ENCODE measurements at regions not wholly inside any gene's neighbourhood (a gene's known extent, or its start where the extent isn't known, plus 50 kb on each side); places are given as distances from the start of the nearest gene placed in this dataset.
A peak's percentile ranks its signal among the peaks of the same experiment; 100 is the strongest.

DNA sequence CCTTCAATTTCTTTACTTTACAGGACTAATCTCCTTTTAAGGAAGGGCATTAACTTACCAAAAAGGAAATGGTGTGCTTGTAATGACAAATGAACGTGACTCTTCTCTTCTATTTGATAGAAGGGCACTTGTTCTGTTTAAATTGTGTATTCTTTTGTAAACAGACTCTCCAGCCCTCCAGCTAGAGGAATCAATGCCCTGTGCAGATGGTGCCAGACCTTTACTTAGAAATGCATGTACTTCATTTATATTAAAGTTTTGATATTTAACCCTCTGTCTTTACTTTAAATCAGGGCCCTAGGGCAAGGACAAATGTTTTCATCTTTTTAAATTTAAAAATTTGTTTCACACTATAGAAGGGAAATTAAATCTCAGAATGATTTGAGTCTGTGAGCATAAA is 355.1 kb downstream of the GBE1 start:
- Histone ChIP-seq H3K4me3 (ENCODE audit: low read length) (no peak overlapping the region), H3K9me3 (ENCODE audit: control insufficient read depth, low read length) (no peaks in the 10 kb centered on the region), H3K4me1 (ENCODE audit: control insufficient read depth, insufficient read depth, low read length) (no peaks in the 10 kb centered on the region), H3K27ac (ENCODE audit: low read length) (no peak overlapping the region), H3K27me3 (ENCODE audit: control insufficient read depth, insufficient read depth) (no peaks in the 10 kb centered on the region)
- intact Hi-C loops (cut with DNase I) = no loop called here
- WGBS = 27% methylated on average over 1 of the region's 1 CpG
- DNase-seq (no peak), ATAC-seq (no peak)

DNA sequence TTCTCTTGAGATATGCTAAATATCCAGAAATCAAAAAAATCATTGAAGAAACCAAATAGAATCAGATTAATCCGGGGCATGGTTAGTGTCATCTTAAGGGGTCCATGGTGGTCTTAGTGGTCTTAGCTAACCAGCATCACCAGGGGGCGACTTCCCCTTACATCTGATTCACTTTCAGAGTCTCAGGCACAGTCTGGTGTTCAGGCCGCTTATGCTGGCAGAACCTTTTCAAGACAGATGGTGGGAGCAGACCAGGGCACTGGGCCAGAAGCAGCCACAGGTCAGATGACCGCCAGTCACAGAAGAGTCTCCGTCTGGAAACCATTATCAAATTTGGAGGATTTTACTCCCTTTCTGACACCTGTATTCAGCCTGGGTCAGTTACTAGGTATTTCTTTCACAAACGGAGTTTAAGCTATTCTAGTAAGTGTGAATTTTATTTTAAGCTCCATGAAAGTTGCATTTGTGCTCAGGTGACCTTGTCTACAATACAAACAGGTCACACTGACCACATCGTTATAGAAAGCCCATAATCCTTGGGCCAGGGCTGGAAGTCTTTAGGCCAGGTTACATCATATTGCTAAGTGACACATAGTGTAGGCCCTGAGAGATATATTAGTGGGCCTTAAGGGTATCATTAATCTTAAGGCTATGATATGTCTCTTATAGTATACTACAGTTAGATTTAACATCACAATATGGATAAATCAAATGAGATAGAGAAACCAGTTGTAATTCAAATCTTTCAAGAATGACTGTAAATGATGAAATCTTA is 365.5 kb downstream of the GBE1 start:
- intact Hi-C loops (cut with DNase I) = no loop called here
- Histone ChIP-seq H3K27ac (ENCODE audit: low read length) (no peak overlapping the region), H3K4me1 (ENCODE audit: control insufficient read depth, insufficient read depth, low read length) (no peaks in the 10 kb centered on the region), H3K9me3 (ENCODE audit: control insufficient read depth, low read length) (no peaks in the 10 kb centered on the region), H3K4me3 (ENCODE audit: low read length) (no peak overlapping the region), H3K27me3 (ENCODE audit: control insufficient read depth, insufficient read depth) (no peaks in the 10 kb centered on the region)
- DNase-seq = peak in 1 of 3 donors; percentile 20
- 60% methylated on average over 7 of the region's 7 CpGs for WGBS
- ATAC-seq = no peak

DNA sequence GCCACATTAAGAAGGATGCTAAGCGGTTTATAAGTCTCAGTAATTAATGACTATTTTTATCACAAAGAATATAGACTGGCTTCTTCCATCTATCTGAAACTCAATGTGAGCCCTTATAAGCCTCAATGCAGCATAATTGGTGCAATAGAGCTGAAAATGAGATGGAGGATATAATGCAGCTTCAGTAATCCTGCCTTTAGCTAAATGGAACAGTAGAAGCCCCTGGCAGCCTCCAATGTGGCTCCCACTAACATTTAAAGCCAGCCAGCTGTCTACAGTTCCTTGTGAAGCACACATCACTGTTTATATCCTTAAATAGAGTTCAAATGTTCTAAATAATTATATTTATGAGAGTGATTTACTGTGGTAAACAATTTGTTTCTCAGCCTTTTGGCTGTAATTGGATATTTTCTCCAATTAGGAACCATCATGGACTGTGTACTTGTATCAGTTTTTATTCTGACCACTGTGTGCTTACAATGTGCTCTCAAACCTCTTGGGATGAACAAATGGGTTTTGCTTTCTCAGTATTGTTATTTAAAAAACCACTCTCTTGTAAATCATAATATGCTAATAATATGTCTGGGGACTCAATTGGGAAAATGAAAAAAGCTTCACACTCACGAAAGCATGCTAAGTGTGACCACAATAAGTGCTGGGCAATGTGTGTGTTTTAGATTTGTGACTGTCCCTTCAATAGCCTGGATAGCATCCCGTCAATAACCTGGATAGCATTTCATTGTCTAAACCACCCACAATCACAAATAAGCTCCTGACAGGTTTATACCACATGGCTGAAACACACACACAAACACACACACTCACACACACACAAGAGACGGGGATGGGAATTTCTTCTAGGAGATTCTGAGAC is 366.6 kb downstream of the GBE1 start:
- intact Hi-C loops (cut with DNase I) = no loop called here
- no peak for DNase-seq
- 81% methylated on average over 4 of the region's 4 CpGs for WGBS
- no peak for ATAC-seq
- H3K4me3 ChIP-seq (ENCODE audit: low read length) = no peak overlapping the region
- H3K27me3 ChIP-seq (ENCODE audit: control insufficient read depth, insufficient read depth) = no peaks in the 10 kb centered on the region
- no peaks in the 10 kb centered on the region for H3K4me1 ChIP-seq (ENCODE audit: control insufficient read depth, insufficient read depth, low read length)
- H3K9me3 ChIP-seq (ENCODE audit: control insufficient read depth, low read length) = no peaks in the 10 kb centered on the region
- no peak overlapping the region for H3K27ac ChIP-seq (ENCODE audit: low read length)

DNA sequence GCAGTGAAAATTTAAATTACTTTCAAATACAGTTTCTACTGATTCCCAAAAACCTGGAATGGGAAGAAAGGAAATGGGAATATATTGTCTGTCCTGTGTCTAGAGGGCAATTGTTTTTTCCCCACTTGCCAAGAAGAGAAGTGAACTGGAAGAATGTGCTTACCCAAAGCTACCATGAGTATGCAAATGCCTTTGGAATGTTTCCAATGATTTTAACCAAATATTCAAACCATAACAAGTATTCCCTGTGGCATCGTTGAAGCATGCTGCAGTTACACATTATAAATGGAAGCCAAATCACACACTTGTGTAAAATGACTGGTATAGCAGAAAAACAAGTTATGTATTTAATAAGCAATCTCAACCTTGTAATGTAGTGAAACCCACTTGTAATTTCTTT is 368.2 kb downstream of the GBE1 start:
- no peak for ATAC-seq
- Histone ChIP-seq H3K4me1 (ENCODE audit: control insufficient read depth, insufficient read depth, low read length) (no peaks in the 10 kb centered on the region), H3K27me3 (ENCODE audit: control insufficient read depth, insufficient read depth) (no peaks in the 10 kb centered on the region), H3K9me3 (ENCODE audit: control insufficient read depth, low read length) (no peaks in the 10 kb centered on the region), H3K4me3 (ENCODE audit: low read length) (no peak overlapping the region), H3K27ac (ENCODE audit: low read length) (no peak overlapping the region)
- WGBS = 62% methylated on average over 1 of the region's 1 CpG
- DNase-seq = no peak
- intact Hi-C loops (cut with DNase I) = no loop called here

DNA sequence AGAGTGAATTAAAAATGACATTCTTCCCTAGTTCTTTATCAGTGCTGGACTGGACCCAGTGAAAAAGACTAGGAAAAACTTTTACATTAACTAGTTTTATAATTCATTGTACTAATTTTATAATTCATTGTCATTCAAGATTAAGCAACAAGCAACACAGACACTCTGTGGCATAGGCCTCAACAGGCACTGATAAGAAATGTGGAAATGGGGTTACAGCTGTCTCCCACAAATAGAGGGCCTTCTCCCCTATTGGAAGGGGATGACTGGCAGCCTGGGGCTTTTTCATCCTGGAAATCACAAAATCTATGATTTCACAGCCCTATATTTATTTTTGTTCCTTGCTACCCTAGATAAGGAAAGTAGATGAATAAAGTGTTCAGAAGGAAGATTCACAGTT is 370.6 kb downstream of the GBE1 start:
- Histone ChIP-seq H3K27me3 (ENCODE audit: control insufficient read depth, insufficient read depth) (no peaks in the 10 kb centered on the region), H3K4me3 (ENCODE audit: low read length) (no peak overlapping the region), H3K27ac (ENCODE audit: low read length) (no peak overlapping the region), H3K9me3 (ENCODE audit: control insufficient read depth, low read length) (no peaks in the 10 kb centered on the region), H3K4me1 (ENCODE audit: control insufficient read depth, insufficient read depth, low read length) (no peaks in the 10 kb centered on the region)
- ATAC-seq (no peak), DNase-seq (no peak)
- intact Hi-C loops (cut with DNase I) = no loop called here

DNA sequence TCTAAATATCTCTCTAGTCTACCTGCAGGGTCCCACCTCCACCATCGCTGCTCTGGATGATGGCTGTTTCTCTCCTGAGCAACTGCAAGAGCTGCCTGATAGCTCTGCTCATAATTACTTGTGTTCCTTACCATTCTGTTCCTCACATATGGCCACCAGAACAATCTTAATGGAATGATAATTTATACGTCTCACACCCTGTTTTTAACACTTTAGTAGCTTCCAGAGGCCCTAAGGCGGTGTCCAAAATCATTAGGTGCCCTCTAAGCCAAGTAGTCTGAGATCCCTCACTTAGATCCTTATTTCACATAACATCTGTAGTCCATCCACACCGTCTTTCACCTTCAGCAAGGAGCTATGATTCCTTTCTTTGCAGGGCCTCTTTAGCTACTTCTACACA is 373.3 kb downstream of the GBE1 start:
- H3K9me3 ChIP-seq (ENCODE audit: control insufficient read depth, low read length) = no peaks in the 10 kb centered on the region
- intact Hi-C loops (cut with DNase I) = no loop called here
- WGBS = 86% methylated on average over 4 of the region's 4 CpGs

DNA sequence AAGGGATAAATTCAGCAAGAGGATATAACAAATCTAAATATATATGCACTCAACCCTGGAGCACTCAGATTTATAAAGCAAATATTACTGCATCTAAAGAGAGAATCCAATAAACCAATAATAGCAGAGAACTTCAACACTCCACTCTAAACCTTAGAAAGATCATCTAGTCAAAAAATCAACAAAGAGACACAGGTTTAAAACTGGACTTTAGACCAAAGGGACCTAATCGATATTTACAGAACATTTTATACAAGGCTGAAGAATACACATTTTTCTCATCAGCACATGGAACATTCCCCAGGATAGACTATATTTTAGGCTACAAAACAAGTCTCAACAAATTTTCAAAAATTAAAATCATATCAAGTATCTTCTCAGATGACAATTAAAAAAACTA is 379.0 kb downstream of the GBE1 start:
- ATAC-seq (no peak), DNase-seq (no peak)
- intact Hi-C loops (cut with DNase I) = no loop called here
- no peaks in the 10 kb centered on the region for H3K9me3 ChIP-seq (ENCODE audit: control insufficient read depth, low read length)
- no peaks in the 10 kb centered on the region for H3K4me1 ChIP-seq (ENCODE audit: control insufficient read depth, insufficient read depth, low read length)
- no peaks in the 10 kb centered on the region for H3K27me3 ChIP-seq (ENCODE audit: control insufficient read depth, insufficient read depth)
- no peak overlapping the region for H3K4me3 ChIP-seq (ENCODE audit: low read length)
- H3K27ac ChIP-seq (ENCODE audit: low read length) = no peak overlapping the region
- WGBS = 100% methylated on average over 1 of the region's 1 CpG

More for the DNA sequence above, 373.3 kb downstream of the GBE1 start:
- Histone ChIP-seq H3K27ac (ENCODE audit: low read length) (no peak overlapping the region), H3K4me3 (ENCODE audit: low read length) (no peak overlapping the region), H3K4me1 (ENCODE audit: control insufficient read depth, insufficient read depth, low read length) (no peaks in the 10 kb centered on the region), H3K27me3 (ENCODE audit: control insufficient read depth, insufficient read depth) (no peaks in the 10 kb centered on the region)
- ATAC-seq = no peak
- DNase-seq = no peak

DNA sequence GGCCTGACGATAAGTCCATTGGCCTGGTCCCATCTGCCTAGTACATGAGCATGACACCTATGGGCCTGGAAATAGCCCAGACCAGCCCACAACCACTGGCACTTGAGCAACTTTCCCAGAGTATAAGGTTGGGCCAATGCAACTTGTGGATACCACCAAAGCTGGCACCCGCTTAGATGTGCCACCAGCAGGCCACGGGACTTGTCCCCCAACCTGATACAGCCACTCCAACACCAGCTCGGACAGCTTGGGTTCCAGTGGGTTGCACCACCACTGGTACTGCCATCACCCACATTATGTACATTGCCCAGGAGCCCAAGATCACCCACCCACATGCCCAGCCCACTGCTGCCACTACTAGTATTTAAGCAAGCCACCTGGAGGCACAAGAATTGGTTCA is 381.2 kb downstream of the GBE1 start:
- ATAC-seq (no peak), DNase-seq (peak in 1 of 3 donors; percentile 17)
- no peak overlapping the region for H3K4me3 ChIP-seq (ENCODE audit: low read length)
- no peaks in the 10 kb centered on the region for H3K27me3 ChIP-seq (ENCODE audit: control insufficient read depth, insufficient read depth)
- no peak overlapping the region for H3K27ac ChIP-seq (ENCODE audit: low read length)
- no peaks in the 10 kb centered on the region for H3K9me3 ChIP-seq (ENCODE audit: control insufficient read depth, low read length)
- H3K4me1 ChIP-seq (ENCODE audit: control insufficient read depth, insufficient read depth, low read length) = no peaks in the 10 kb centered on the region
- intact Hi-C loops (cut with DNase I) = no loop called here
- 90% methylated on average over 4 of the region's 4 CpGs for WGBS

- Histone ChIP-seq H3K4me1 (ENCODE audit: control insufficient read depth, insufficient read depth, low read length) (no peaks in the 10 kb centered on the region), H3K4me3 (ENCODE audit: low read length) (no peak overlapping the region), H3K9me3 (ENCODE audit: control insufficient read depth, low read length) (no peaks in the 10 kb centered on the region), H3K27ac (ENCODE audit: low read length) (no peak overlapping the region), H3K27me3 (ENCODE audit: control insufficient read depth, insufficient read depth) (no peaks in the 10 kb centered on the region)
- ATAC-seq = no peak
- WGBS = 69% methylated on average over 5 of the region's 5 CpGs
- intact Hi-C loops (cut with DNase I) = no loop called here
- no peak for DNase-seq
Observed at GRCh38 chr3:81378552-81379293, 382.7 kb downstream of the GBE1 start.

GRCh38 chr3:81375921-81376320 is 385.5 kb downstream of the GBE1 start:
- intact Hi-C loops (cut with DNase I) = no loop called here
- Histone ChIP-seq H3K27ac (ENCODE audit: low read length) (no peak overlapping the region), H3K4me1 (ENCODE audit: control insufficient read depth, insufficient read depth, low read length) (no peaks in the 10 kb centered on the region), H3K4me3 (ENCODE audit: low read length) (no peak overlapping the region), H3K9me3 (ENCODE audit: control insufficient read depth, low read length) (no peaks in the 10 kb centered on the region), H3K27me3 (ENCODE audit: control insufficient read depth, insufficient read depth) (no peaks in the 10 kb centered on the region)
- DNase-seq (no peak), ATAC-seq (no peak)

- WGBS = 23% methylated on average over 3 of the region's 3 CpGs
- Histone ChIP-seq H3K27ac (ENCODE audit: low read length) (no peak overlapping the region), H3K4me1 (ENCODE audit: control insufficient read depth, insufficient read depth, low read length) (no peaks in the 10 kb centered on the region), H3K4me3 (ENCODE audit: low read length) (no peak overlapping the region), H3K9me3 (ENCODE audit: control insufficient read depth, low read length) (no peaks in the 10 kb centered on the region), H3K27me3 (ENCODE audit: control insufficient read depth, insufficient read depth) (no peaks in the 10 kb centered on the region)
- DNase-seq = no peak
- intact Hi-C loops (cut with DNase I) = no loop called here
- no peak for ATAC-seq
Observed at GRCh38 chr3:81364411-81364810, 397.0 kb downstream of the GBE1 start.

Measured in right cardiac atrium (tissue), 5 donors.